Right ventricle myocardium superior (tissue), 1 donor: ENCODE measurements at regions not wholly inside any gene's neighbourhood (a gene's known extent, or its start where the extent isn't known, plus 50 kb on each side); places are given as distances from the start of the nearest gene placed in this dataset.
A peak's percentile ranks its signal among the peaks of the same experiment; 100 is the strongest.

ENCODE experiments used
- ATAC-seq: fragments of 200-7000 bp; cut with Tn5 transposase; one replicate; pipeline ENCODE4 v1.9.1; 2020; ENCODE audit warnings: mild to moderate bottlenecking; ENCODE audit not compliant: poor library complexity
- DNase-seq: peaks from one replicate; pipeline ENCODE4 v3.0.0-alpha.2; 2020
- intact Hi-C: fragments of 100-400 bp; cut with DNase I; formaldehyde crosslinking; loops from one replicate; pipeline ENCODE4 v1.11.2; 2022
- donor health status: DM: no; HTN: yes; CAD: no; lungs with severe emphysema.

GRCh38 chr16:62926121-62926801, 890.0 kb upstream of the CDH8 start:
- no peak for DNase-seq
- intact Hi-C loops: no loop called here
- ATAC-seq: no peak

- no peak for ATAC-seq
- intact Hi-C loops: no loop called here
- no peak for DNase-seq
Measured at GRCh38 chr16:62921904-62922303, 885.7 kb upstream of the CDH8 start.

GRCh38 chr16:62913924-62914323, 877.7 kb upstream of the CDH8 start:
- ATAC-seq: no peak
- DNase-seq: no peak
- intact Hi-C loops: no loop called here

GRCh38 chr16:62913333-62913732, 877.1 kb upstream of the CDH8 start:
- intact Hi-C loops: no loop called here
- ATAC-seq (no peak), DNase-seq (no peak)

- DNase-seq (no peak), ATAC-seq (no peak)
- intact Hi-C loops: no loop called here
Measured at GRCh38 chr16:62909597-62909996, 873.4 kb upstream of the CDH8 start.

GRCh38 chr16:62907562-62907961, 871.3 kb upstream of the CDH8 start:
- no peak for DNase-seq
- intact Hi-C loops: no loop called here

GRCh38 chr16:62903961-62904502, 867.8 kb upstream of the CDH8 start:
- intact Hi-C loops: no loop called here
- ATAC-seq: no peak
- DNase-seq: no peak

More at GRCh38 chr16:62907562-62907961, 871.3 kb upstream of the CDH8 start:
- no peak for ATAC-seq

GRCh38 chr16:62899737-62900136, 863.5 kb upstream of the CDH8 start:
- DNase-seq (no peak), ATAC-seq (no peak)
- intact Hi-C loops: no loop called here

- DNase-seq: no peak
- intact Hi-C loops: no loop called here
- ATAC-seq: no peak
Measured at GRCh38 chr16:62889097-62889496, 852.9 kb upstream of the CDH8 start.

- intact Hi-C loops: no loop called here
- ATAC-seq (no peak), DNase-seq (no peak)
Measured at GRCh38 chr16:62883509-62883908, 847.3 kb upstream of the CDH8 start.

GRCh38 chr16:62882552-62883221, 846.4 kb upstream of the CDH8 start:
- peak; percentile 73 for ATAC-seq

GRCh38 chr16:62876133-62876532, 839.9 kb upstream of the CDH8 start:
- intact Hi-C loops: no loop called here
- peak; percentile 52 for ATAC-seq
- DNase-seq: no peak

More at GRCh38 chr16:62882552-62883221, 846.4 kb upstream of the CDH8 start:
- intact Hi-C loops: no loop called here
- no peak for DNase-seq

- intact Hi-C loops: no loop called here
- DNase-seq (no peak), ATAC-seq (no peak)
Measured at GRCh38 chr16:62872339-62872738, 836.1 kb upstream of the CDH8 start.

- ATAC-seq: no peak
- intact Hi-C loops: no loop called here
- DNase-seq: no peak
Measured at GRCh38 chr16:62870554-62870953, 834.3 kb upstream of the CDH8 start.

GRCh38 chr16:62869837-62870236, 833.6 kb upstream of the CDH8 start:
- intact Hi-C loops: no loop called here
- ATAC-seq (no peak), DNase-seq (no peak)

- no peak for ATAC-seq
- intact Hi-C loops: no loop called here
- DNase-seq: no peak
Measured at GRCh38 chr16:62863139-62863538, 826.9 kb upstream of the CDH8 start.

- no peak for DNase-seq
- intact Hi-C loops: no loop called here
- ATAC-seq: no peak
Measured at GRCh38 chr16:62853887-62854286, 817.6 kb upstream of the CDH8 start.

- intact Hi-C loops: no loop called here
- DNase-seq: no peak
- no peak for ATAC-seq
Measured at GRCh38 chr16:62846399-62847057, 810.3 kb upstream of the CDH8 start.

GRCh38 chr16:62832214-62832613, 796.0 kb upstream of the CDH8 start:
- no peak for ATAC-seq
- intact Hi-C loops: no loop called here

More at GRCh38 chr16:62832214-62832613, 796.0 kb upstream of the CDH8 start:
- DNase-seq: no peak
